T-cell (primary cell): ENCODE measurements at regions not wholly inside any gene's neighbourhood (a gene's known extent, or its start where the extent isn't known, plus 50 kb on each side); places are given as distances from the start of the nearest gene placed in this dataset.

Source experiments
- ATAC-seq, 4 experiments: fragments of 200-7000 bp in 3 of 4; fragments of 150-1000 bp in 1 of 4; cut with Tn5 transposase; replicated peaks in 1 of 4; 1 replicate in 3 of 4; 2 replicates in 1 of 4; pipeline ENCODE4 v1.10.0; 2021; ENCODE audit warnings: moderate library complexity in 3 of 4, mild to moderate bottlenecking in 2 of 4, moderate number of reproducible peaks in 1 of 4
- CTCF ChIA-PET, 2 donors: fragments of 300-600 bp; sonication (Branson Sonifier 250); formaldehyde crosslinking; loops; one replicate each; lab custom pipeline; 2022; ENCODE audit warnings: antibody characterized with exemption in 2 of 2; lab: Charles Lee
- POLR2A ChIA-PET, 2 donors: fragments of 300-600 bp; sonication (Branson Sonifier 250); formaldehyde crosslinking; loops; one replicate each; lab custom pipeline; 2022; ENCODE audit warnings: antibody characterized with exemption in 2 of 2; lab: Charles Lee
- DNase-seq, 35 experiments: peaks; one replicate each; pipeline versions ENCODE4 v3.0.0 to v3.0.0-alpha.2; 2013 to 2023
- H3K27ac ChIP-seq: one replicate; pipeline ENCODE4 v1.5.1; 2013; ENCODE audit warnings: low read length
- H3K27me3 ChIP-seq, 2 experiments: replicated peaks in 1 of 2; 1 replicate in 1 of 2; 2 replicates in 1 of 2; pipeline versions ENCODE4 v1.6.1 to v1.7.0; 2013; ENCODE audit warnings: low read length in 1 of 2, mixed read lengths in 1 of 2; ENCODE audit not compliant: control insufficient read depth in 2 of 2, insufficient read depth in 2 of 2; ENCODE audit errors: extremely low read depth in 1 of 2
- H3K36me3 ChIP-seq, 2 donors: 1 replicate in 1 of 2; 2 replicates in 1 of 2; pipeline versions ENCODE4 v1.6.1 to v1.7.0; 2013; ENCODE audit warnings: low read length in 1 of 2; ENCODE audit not compliant: control insufficient read depth in 2 of 2, insufficient read depth in 1 of 2; ENCODE audit errors: extremely low read depth in 1 of 2
- H3K4me1 ChIP-seq, 2 experiments: 1 replicate in 1 of 2; 2 replicates in 1 of 2; pipeline versions ENCODE4 v1.6.1 to v1.7.0; 2013; ENCODE audit warnings: low read length in 2 of 2, mixed read lengths in 1 of 2; ENCODE audit not compliant: insufficient read depth in 2 of 2, control insufficient read depth in 1 of 2; ENCODE audit errors: extremely low read depth in 1 of 2
- H3K4me3 ChIP-seq, 2 donors: 1 replicate in 1 of 2; 2 replicates in 1 of 2; pipeline versions ENCODE4 v1.5.1 to v1.7.0; 2013; ENCODE audit warnings: mild to moderate bottlenecking in 2 of 2, low read length in 1 of 2, moderate library complexity in 1 of 2; ENCODE audit not compliant: control insufficient read depth in 1 of 2; ENCODE audit errors: extremely low read depth in 1 of 2
- H3K9me3 ChIP-seq: 2 replicates; pipeline ENCODE4 v1.7.0; 2013
- H3K27ac Mint-ChIP-seq, 2 donors: one replicate each; pipeline ENCODE4 v1.8.0; 2020 to 2021; ENCODE audit warnings: mild to moderate bottlenecking in 2 of 2, mixed read lengths in 2 of 2
- H3K27me3 Mint-ChIP-seq, 2 donors: one replicate each; pipeline ENCODE4 v1.8.0; 2021 to 2022; ENCODE audit warnings: mixed read lengths in 2 of 2
- H3K36me3 Mint-ChIP-seq: one replicate; pipeline ENCODE4 v1.8.0; 2021; ENCODE audit warnings: mixed read lengths
- H3K4me1 Mint-ChIP-seq, 3 donors: one replicate each; pipeline ENCODE4 v1.8.0; 2020 to 2022; ENCODE audit warnings: mixed read lengths in 3 of 3, mild to moderate bottlenecking in 1 of 3
- H3K4me3 Mint-ChIP-seq, 3 donors: one replicate each; pipeline ENCODE4 v1.8.0; 2020 to 2022; ENCODE audit warnings: mild to moderate bottlenecking in 3 of 3, mixed read lengths in 3 of 3, moderate library complexity in 3 of 3
- H3K9me3 Mint-ChIP-seq, 3 donors: one replicate each; pipeline ENCODE4 v1.8.0; 2020 to 2022; ENCODE audit warnings: mixed read lengths in 3 of 3
- WGBS: methylation state at CpG from one replicate; pipeline ENCODE4 v1.1.5; 2013; ENCODE audit warnings: missing lambda C conversion rate; ENCODE audit not compliant: insufficient coverage; 5-methylcytosine and 5-hydroxymethylcytosine counted together

GRCh38 chr9:135240871-135241311, 153.4 kb downstream of the OLFM1 start:
- H3K27ac Mint-ChIP-seq = no peak overlapping the region
- H3K9me3 Mint-ChIP-seq = no peaks in the 10 kb centered on the region
- Histone ChIP-seq H3K27me3 (peaks cover 0 to 21% of the 10 kb centered on the region in 2 experiments), H3K36me3 (no peaks in the 10 kb centered on the region), H3K27ac (no peak overlapping the region), H3K4me3 (no peak overlapping the region), H3K4me1 (no peaks in the 10 kb centered on the region), H3K9me3 (no peaks in the 10 kb centered on the region)
- no peaks in the 10 kb centered on the region for H3K36me3 Mint-ChIP-seq
- CTCF ChIA-PET = no interaction called here
- H3K4me3 Mint-ChIP-seq = no peak overlapping the region
- no peaks in the 10 kb centered on the region for H3K4me1 Mint-ChIP-seq
- no peak for DNase-seq
- POLR2A ChIA-PET = no interaction called here
- WGBS = 94% methylated on average over 8 of the region's 11 CpGs
- peaks cover 10 to 13% of the 10 kb centered on the region in 2 donors for H3K27me3 Mint-ChIP-seq
- no peak for ATAC-seq

GRCh38 chr9:135241381-135242048, 154.0 kb downstream of the OLFM1 start:
- H3K27me3 ChIP-seq = peaks cover 0 to 25% of the 10 kb centered on the region in 2 experiments
- no peaks in the 10 kb centered on the region for H3K4me1 ChIP-seq
- H3K4me3 ChIP-seq = no peak overlapping the region
- H3K27ac ChIP-seq = no peak overlapping the region
- Mint-ChIP-seq H3K4me1 (no peaks in the 10 kb centered on the region), H3K4me3 (no peak overlapping the region), H3K36me3 (no peaks in the 10 kb centered on the region), H3K27ac (no peak overlapping the region), H3K27me3 (peaks cover 14 to 18% of the 10 kb centered on the region in 2 donors), H3K9me3 (no peaks in the 10 kb centered on the region)
- 86% methylated on average over 16 of the region's 19 CpGs for WGBS
- CTCF ChIA-PET = no interaction called here
- DNase-seq (no peak), ATAC-seq (no peak)
- H3K36me3 ChIP-seq = no peaks in the 10 kb centered on the region
- no peaks in the 10 kb centered on the region for H3K9me3 ChIP-seq
- POLR2A ChIA-PET = no interaction called here

GRCh38 chr9:135242049-135242396, 154.6 kb downstream of the OLFM1 start:
- Histone ChIP-seq H3K27me3 (peaks cover 0 to 29% of the 10 kb centered on the region in 2 experiments), H3K27ac (no peak overlapping the region), H3K9me3 (no peaks in the 10 kb centered on the region), H3K4me3 (no peak overlapping the region), H3K36me3 (no peaks in the 10 kb centered on the region), H3K4me1 (no peaks in the 10 kb centered on the region)
- peaks cover 16 to 19% of the 10 kb centered on the region in 2 donors for H3K27me3 Mint-ChIP-seq
- DNase-seq (no peak), ATAC-seq (no peak)
- no peak overlapping the region for H3K4me3 Mint-ChIP-seq
- H3K27ac Mint-ChIP-seq = no peak overlapping the region
- H3K36me3 Mint-ChIP-seq = no peaks in the 10 kb centered on the region
- CTCF ChIA-PET = no interaction called here
- POLR2A ChIA-PET = no interaction called here
- WGBS = 85% methylated on average over 9 of the region's 9 CpGs
- no peaks in the 10 kb centered on the region for H3K4me1 Mint-ChIP-seq
- H3K9me3 Mint-ChIP-seq = no peaks in the 10 kb centered on the region

- H3K36me3 Mint-ChIP-seq = no peaks in the 10 kb centered on the region
- H3K27me3 ChIP-seq = peaks cover 0 to 27% of the 10 kb centered on the region in 2 experiments
- no peak overlapping the region for H3K27ac Mint-ChIP-seq
- H3K9me3 Mint-ChIP-seq = no peaks in the 10 kb centered on the region
- ATAC-seq (no peak), DNase-seq (no peak)
- no peaks in the 10 kb centered on the region for H3K9me3 ChIP-seq
- no peaks in the 10 kb centered on the region for H3K4me1 Mint-ChIP-seq
- H3K4me1 ChIP-seq = no peaks in the 10 kb centered on the region
- ChIA-PET POLR2A (no interaction called here), CTCF (no interaction called here)
- H3K27ac ChIP-seq = no peak overlapping the region
- no peak overlapping the region for H3K4me3 Mint-ChIP-seq
- H3K4me3 ChIP-seq = no peak overlapping the region
- no peaks in the 10 kb centered on the region for H3K36me3 ChIP-seq
- peaks cover 18 to 22% of the 10 kb centered on the region in 2 donors for H3K27me3 Mint-ChIP-seq
- WGBS = 92% methylated on average over 7 of the region's 11 CpGs
Observed at GRCh38 chr9:135242406-135242805, 154.9 kb downstream of the OLFM1 start.

GRCh38 chr9:135243201-135244190, 156.0 kb downstream of the OLFM1 start:
- Histone ChIP-seq H3K4me3 (no peak overlapping the region), H3K9me3 (no peaks in the 10 kb centered on the region), H3K27ac (no peak overlapping the region), H3K4me1 (no peaks in the 10 kb centered on the region), H3K27me3 (peaks cover 0 to 27% of the 10 kb centered on the region in 2 experiments), H3K36me3 (no peaks in the 10 kb centered on the region)
- Mint-ChIP-seq H3K27me3 (peaks cover 18 to 22% of the 10 kb centered on the region in 2 donors), H3K27ac (no peak overlapping the region), H3K36me3 (no peaks in the 10 kb centered on the region), H3K4me3 (no peak overlapping the region), H3K4me1 (no peaks in the 10 kb centered on the region), H3K9me3 (no peaks in the 10 kb centered on the region)
- ChIA-PET POLR2A (no interaction called here), CTCF (no interaction called here)
- 67% methylated on average over 26 of the region's 31 CpGs for WGBS
- no peak for ATAC-seq
- DNase-seq = no peak

- H3K9me3 ChIP-seq = no peaks in the 10 kb centered on the region
- no peaks in the 10 kb centered on the region for H3K4me1 Mint-ChIP-seq
- 82% methylated on average over 37 of the region's 42 CpGs for WGBS
- H3K27ac Mint-ChIP-seq = no peak overlapping the region
- no peak overlapping the region for H3K4me3 Mint-ChIP-seq
- peaks cover 18 to 22% of the 10 kb centered on the region in 2 donors for H3K27me3 Mint-ChIP-seq
- H3K27ac ChIP-seq = no peak overlapping the region
- DNase-seq (no peak), ATAC-seq (peak in 1 of 4 experiments; percentile 16)
- H3K4me1 ChIP-seq = no peaks in the 10 kb centered on the region
- no peaks in the 10 kb centered on the region for H3K36me3 Mint-ChIP-seq
- peaks cover 0 to 27% of the 10 kb centered on the region in 2 experiments for H3K27me3 ChIP-seq
- ChIA-PET POLR2A (no interaction called here), CTCF (no interaction called here)
- H3K36me3 ChIP-seq = no peaks in the 10 kb centered on the region
- no peaks in the 10 kb centered on the region for H3K9me3 Mint-ChIP-seq
- H3K4me3 ChIP-seq = no peak overlapping the region
Observed at GRCh38 chr9:135244271-135245221, 157.1 kb downstream of the OLFM1 start.
